Colonic mucosa (tissue), 4 donors: ENCODE measurements at regions not wholly inside any gene's neighbourhood (a gene's known extent, or its start where the extent isn't known, plus 50 kb on each side); places are given as distances from the start of the nearest gene placed in this dataset.
"Not testable (repeated sequence)": the region's sequence is repeated elsewhere in the genome, so short reads cannot be mapped to it uniquely, and the experiment has no call there.

Experiments
- DNase-seq: peaks from one replicate; pipeline ENCODE4 v3.0.0-alpha.2; 2020
- H3K27ac ChIP-seq: fragments of 200-600 bp; one replicate; pipeline ENCODE4 v1.8.0; 2021
- H3K27me3 ChIP-seq: fragments of 200-600 bp; one replicate; pipeline ENCODE4 v1.8.0; 2021
- H3K36me3 ChIP-seq: fragments of 200-600 bp; one replicate; pipeline ENCODE4 v1.8.0; 2021
- H3K4me1 ChIP-seq: fragments of 200-600 bp; one replicate; pipeline ENCODE4 v1.8.0; 2021; ENCODE audit warnings: mild to moderate bottlenecking
- H3K4me3 ChIP-seq: fragments of 200-600 bp; one replicate; pipeline ENCODE4 v1.8.0; 2021
- H3K9ac ChIP-seq, 2 donors: one replicate each; pipeline ENCODE4 v1.7.0; 2013; ENCODE audit warnings: control low read depth in 2 of 2, low read depth in 2 of 2, low read length in 2 of 2
- H3K9me3 ChIP-seq: fragments of 200-600 bp; one replicate; pipeline ENCODE4 v1.8.0; 2021
- intact Hi-C: fragments of 100-400 bp; cut with DNase I; formaldehyde crosslinking; loops from one replicate; pipeline ENCODE4 v1.14.1; 2022
- TF ChIP-seq, protein P1 (sequence below): fragments of 200-600 bp; IDR thresholded peaks from one replicate; pipeline ENCODE4 v1.8.0; 2022; ENCODE audit warnings: antibody characterized with exemption, mild to moderate bottlenecking
- donor health status: healthy.
- donor health status: DM: no; HTN: no; CAD: no.
- donor health status: DM: no; HTN: no; CAD: no.

DNA sequence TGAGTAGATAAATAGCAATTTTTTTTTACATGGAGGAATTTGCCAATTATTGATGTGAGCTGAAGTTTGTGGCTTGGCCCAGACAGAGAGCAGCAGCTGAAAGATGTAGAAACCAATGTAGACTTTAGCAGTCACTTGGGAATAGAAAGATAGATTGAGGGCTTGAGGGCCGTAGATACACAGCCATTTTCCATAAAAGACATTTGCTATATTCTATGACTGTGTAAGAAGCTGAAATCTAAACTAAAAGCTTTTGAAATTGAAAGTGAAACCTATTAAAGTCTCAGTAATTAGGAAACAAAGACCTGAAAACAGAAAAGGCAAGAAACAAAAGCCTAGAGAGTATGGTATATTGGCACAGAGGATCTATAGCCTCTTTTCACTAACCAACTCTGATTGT, 332.7 kb downstream of the CENPW start:
- Histone ChIP-seq H3K9me3 (no peaks in the 10 kb centered on the region), H3K4me1 (no peaks in the 10 kb centered on the region), H3K36me3 (no peaks in the 10 kb centered on the region), H3K27ac (no peak overlapping the region), H3K9ac (no peak overlapping the region), H3K4me3 (no peak overlapping the region), H3K27me3 (no peaks in the 10 kb centered on the region)
- TF ChIP-seq, protein P1, sequence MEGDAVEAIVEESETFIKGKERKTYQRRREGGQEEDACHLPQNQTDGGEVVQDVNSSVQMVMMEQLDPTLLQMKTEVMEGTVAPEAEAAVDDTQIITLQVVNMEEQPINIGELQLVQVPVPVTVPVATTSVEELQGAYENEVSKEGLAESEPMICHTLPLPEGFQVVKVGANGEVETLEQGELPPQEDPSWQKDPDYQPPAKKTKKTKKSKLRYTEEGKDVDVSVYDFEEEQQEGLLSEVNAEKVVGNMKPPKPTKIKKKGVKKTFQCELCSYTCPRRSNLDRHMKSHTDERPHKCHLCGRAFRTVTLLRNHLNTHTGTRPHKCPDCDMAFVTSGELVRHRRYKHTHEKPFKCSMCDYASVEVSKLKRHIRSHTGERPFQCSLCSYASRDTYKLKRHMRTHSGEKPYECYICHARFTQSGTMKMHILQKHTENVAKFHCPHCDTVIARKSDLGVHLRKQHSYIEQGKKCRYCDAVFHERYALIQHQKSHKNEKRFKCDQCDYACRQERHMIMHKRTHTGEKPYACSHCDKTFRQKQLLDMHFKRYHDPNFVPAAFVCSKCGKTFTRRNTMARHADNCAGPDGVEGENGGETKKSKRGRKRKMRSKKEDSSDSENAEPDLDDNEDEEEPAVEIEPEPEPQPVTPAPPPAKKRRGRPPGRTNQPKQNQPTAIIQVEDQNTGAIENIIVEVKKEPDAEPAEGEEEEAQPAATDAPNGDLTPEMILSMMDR, result no peak
- no peak for DNase-seq
- intact Hi-C loops, result no loop called here

DNA sequence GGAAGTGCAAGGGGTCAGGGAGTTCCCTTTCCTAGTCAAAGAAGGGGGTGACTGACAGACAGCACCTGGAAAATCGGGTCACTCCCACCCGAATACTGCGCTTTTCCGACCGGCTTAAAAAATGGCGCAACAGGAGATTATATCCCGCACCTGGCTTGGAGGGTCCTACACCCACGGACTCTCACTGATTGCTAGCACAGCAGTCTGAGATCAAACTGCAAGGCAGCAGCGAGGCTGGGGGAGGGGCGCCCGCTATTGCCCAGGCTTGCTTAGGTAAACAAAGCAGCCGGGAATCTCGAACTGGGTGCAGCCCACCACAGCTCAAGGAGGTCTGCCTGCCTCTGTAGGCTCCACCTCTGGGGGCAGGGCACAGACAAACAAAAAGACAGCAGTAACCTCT, 333.8 kb downstream of the CENPW start:
- not testable (repeated sequence) for H3K9ac ChIP-seq

DNA sequence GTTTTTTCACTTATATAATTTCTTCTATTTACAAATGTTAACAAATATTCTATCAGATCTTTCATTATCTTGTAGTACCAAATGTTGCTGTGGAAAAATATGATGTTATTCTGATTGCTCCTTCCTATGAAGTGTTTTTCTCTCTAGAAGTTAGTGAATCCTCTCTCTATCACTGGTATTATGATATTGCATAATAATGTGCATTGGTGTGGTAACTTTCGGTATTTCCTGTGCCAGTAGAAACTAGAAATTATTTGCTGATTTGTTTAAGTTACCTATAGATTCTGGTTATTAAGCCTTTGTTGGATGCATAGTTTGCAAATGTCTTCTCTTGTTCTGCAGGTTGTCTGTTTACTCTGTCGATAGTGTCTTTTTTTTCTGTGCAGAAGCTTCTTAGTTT, 342.5 kb downstream of the CENPW start:
- no peak overlapping the region for H3K4me3 ChIP-seq
- H3K27me3 ChIP-seq, result no peaks in the 10 kb centered on the region
- H3K36me3 ChIP-seq, result no peaks in the 10 kb centered on the region
- H3K27ac ChIP-seq, result no peak overlapping the region
- TF ChIP-seq, protein P1, result no peak
- no peak for DNase-seq
- no peaks in the 10 kb centered on the region for H3K4me1 ChIP-seq
- H3K9me3 ChIP-seq, result no peaks in the 10 kb centered on the region
- intact Hi-C loops, result no loop called here
- H3K9ac ChIP-seq, result no peak overlapping the region

More for the DNA sequence above, 333.8 kb downstream of the CENPW start:
- H3K4me3 ChIP-seq, DNase-seq, H3K4me1 ChIP-seq, H3K9me3 ChIP-seq, intact Hi-C loops, H3K36me3 ChIP-seq, H3K27ac ChIP-seq, H3K27me3 ChIP-seq: not testable (repeated sequence)

DNA sequence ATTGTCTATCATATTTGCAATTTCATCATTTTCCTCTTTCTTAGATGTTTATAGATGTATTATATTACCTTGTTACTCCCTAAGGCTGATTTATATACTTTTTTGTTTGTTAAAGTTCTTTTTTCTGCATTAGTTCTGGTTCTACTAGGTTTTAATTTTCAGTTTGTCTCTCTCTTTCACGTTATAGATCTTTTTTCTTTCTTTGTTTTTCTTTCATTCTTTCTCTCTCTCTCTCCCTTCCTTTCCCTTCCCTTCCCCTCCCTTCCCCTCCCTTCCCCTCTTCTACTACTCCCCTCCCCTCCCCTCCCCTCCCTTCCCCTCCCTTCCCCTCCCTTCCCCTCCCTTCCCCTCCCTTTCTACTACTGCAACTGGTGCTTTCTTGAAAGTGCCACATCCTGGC, 345.3 kb downstream of the CENPW start:
- TF ChIP-seq, protein P1, result no peak
- no peak overlapping the region for H3K27ac ChIP-seq
- H3K4me3 ChIP-seq, result no peak overlapping the region
- DNase-seq, result no peak
- no peaks in the 10 kb centered on the region for H3K36me3 ChIP-seq
- intact Hi-C loops, result no loop called here
- H3K9me3 ChIP-seq, result no peaks in the 10 kb centered on the region
- H3K9ac ChIP-seq, result no peak overlapping the region
- H3K27me3 ChIP-seq, result no peaks in the 10 kb centered on the region
- H3K4me1 ChIP-seq, result no peaks in the 10 kb centered on the region

DNA sequence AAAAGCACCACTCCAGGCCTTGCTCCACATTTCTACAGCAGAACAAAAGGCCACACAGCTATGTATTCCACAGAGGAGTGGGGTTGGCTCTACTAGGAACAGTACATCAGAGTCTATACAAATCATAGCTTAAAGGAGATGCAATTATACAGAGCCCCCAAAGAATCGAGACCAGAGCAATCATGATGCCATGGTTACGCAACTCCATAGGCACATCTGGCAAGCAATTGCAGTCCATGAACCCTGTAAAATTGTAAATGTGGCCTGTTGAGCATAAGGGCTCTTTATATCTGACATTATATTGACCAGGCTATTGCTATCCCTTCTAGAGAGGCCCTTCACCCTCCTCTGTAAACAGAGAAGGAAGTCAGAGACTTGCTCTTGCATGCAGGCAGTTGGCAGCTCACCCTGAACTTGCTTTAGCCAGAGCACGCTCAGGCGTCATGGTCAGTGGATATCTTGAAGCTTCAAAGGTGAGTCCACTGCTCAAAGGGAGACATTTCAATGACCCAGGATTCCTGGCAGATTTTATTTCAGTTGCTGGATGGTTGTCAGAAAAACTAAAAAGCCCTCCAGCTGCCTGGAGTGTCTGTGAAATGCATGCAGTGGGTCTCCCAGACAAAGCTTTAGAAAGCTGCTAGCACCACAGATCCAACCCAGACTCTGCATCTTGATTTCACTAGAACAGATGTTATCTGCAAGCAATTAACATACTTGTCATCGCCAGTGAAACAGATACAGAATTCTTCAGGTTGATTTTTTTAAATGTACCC, 357.2 kb downstream of the CENPW start:
- DNase-seq, result no peak
- Histone ChIP-seq H3K9me3 (no peaks in the 10 kb centered on the region), H3K9ac (no peak overlapping the region), H3K27me3 (no peaks in the 10 kb centered on the region), H3K4me3 (no peak overlapping the region), H3K27ac (no peak overlapping the region), H3K36me3 (no peaks in the 10 kb centered on the region), H3K4me1 (no peaks in the 10 kb centered on the region)
- intact Hi-C loops, result no loop called here
- TF ChIP-seq, protein P1, result no peak

DNA sequence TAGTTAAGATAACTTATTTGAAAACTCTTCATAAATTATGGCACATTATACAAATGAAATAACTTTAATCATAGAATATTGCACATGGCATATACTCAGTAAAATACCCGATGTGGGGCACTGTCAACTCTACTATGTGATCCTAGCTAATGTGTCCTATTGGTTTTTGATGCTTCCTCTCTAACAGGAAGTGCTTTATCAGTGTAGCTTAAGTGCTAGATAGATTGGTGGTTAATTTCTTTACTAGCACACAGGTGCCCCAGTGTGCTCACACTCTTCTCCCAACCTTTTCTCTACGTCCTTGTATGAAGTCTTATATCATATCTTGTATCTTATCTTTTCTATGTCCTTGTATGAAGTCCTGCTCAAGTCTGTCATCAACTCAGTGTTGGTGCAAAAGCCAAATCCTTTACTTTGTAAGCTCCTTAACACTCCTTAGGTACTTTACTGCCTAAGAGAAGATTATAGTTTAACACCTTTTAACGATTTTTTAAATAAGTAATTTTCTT, 358.9 kb downstream of the CENPW start:
- no peak for DNase-seq
- H3K27ac ChIP-seq, result no peak overlapping the region
- no peaks in the 10 kb centered on the region for H3K9me3 ChIP-seq
- no peaks in the 10 kb centered on the region for H3K4me1 ChIP-seq
- no peak overlapping the region for H3K4me3 ChIP-seq
- H3K9ac ChIP-seq, result no peak overlapping the region
- intact Hi-C loops, result no loop called here
- H3K36me3 ChIP-seq, result no peaks in the 10 kb centered on the region
- TF ChIP-seq, protein P1, result no peak
- no peaks in the 10 kb centered on the region for H3K27me3 ChIP-seq
